K562 (cell line): ENCODE measurements at regions not wholly inside any gene's neighbourhood (a gene's known extent, or its start where the extent isn't known, plus 50 kb on each side); places are given as distances from the start of the nearest gene placed in this dataset.

Source experiments
- CTCF ChIP-seq, 3 experiments: IDR thresholded peaks in 2 of 3; conservative IDR thresholded peaks in 1 of 3; 2 replicates each; pipeline ENCODE4 v1.5.1; 2011 to 2012; ENCODE audit warnings: low read length in 3 of 3, mild to moderate bottlenecking in 3 of 3, control low read depth in 2 of 3, improper control_type of control experiment in 1 of 3, inconsistent platforms in 1 of 3, low read depth in 1 of 3, mixed read lengths in 1 of 3, moderate library complexity in 1 of 3; ENCODE audit not compliant: insufficient read depth in 2 of 3
- ELF4 ChIP-seq: fragments of 450-650 bp; formaldehyde crosslinking; IDR thresholded peaks from 2 replicates; pipeline ENCODE4 v1.4.0; 2022; ENCODE audit warnings: missing genetic modification characterization
- KAT2B ChIP-seq: IDR thresholded peaks from one replicate; pipeline ENCODE4 v1.6.1; 2012; ENCODE audit warnings: low read depth, mild to moderate bottlenecking, control low read depth, inconsistent platforms, low read length, moderate library complexity
- NFATC3 ChIP-seq: fragments of 450-650 bp; IDR thresholded peaks from 2 replicates; pipeline ENCODE4 v1.6.1; 2017; ENCODE audit warnings: mild to moderate bottlenecking
- SRF ChIP-seq, 2 experiments: fragments of 250-450, 450-650 bp in 1 of 2; sonication (Bioruptor Pico) in 1 of 2; sonication (generic) in 1 of 2; formaldehyde crosslinking; IDR thresholded peaks; 2 replicates each; pipeline versions ENCODE4 v1.5.0 to v1.5.1; 2020 to 2022; ENCODE audit warnings: mild to moderate bottlenecking in 1 of 2, missing genetic modification reagents in 1 of 2
- ZFP36 ChIP-seq: fragments of 150-350 bp; IDR thresholded peaks from 2 replicates; pipeline ENCODE4 v1.6.1; 2018; ENCODE audit warnings: low read length, low read depth; ENCODE audit not compliant: partially characterized antibody
- ZNF224 ChIP-seq: sonication (generic); formaldehyde crosslinking; IDR thresholded peaks from 2 replicates; pipeline ENCODE4 v1.8.0; 2022; ENCODE audit warnings: mild to moderate bottlenecking, missing genetic modification reagents
- ZNF24 ChIP-seq: fragments of 450-650 bp; IDR thresholded peaks from 2 replicates; pipeline ENCODE4 v1.6.1; 2016
- ZNF740 ChIP-seq, 3 experiments: fragments of 200-800 bp in 1 of 3; sonication (Bioruptor generic) in 1 of 3; sonication (generic) in 1 of 3; formaldehyde crosslinking in 1 of 3; IDR thresholded peaks; 2 replicates each; pipeline versions ENCODE4 v1.6.1 to v1.8.0; 2016 to 2022; ENCODE audit warnings: mild to moderate bottlenecking in 2 of 3, missing compliant biosample characterization in 2 of 3, missing genetic modification characterization in 2 of 3, missing genetic modification reagents in 1 of 3
- ZZZ3 ChIP-seq: fragments of 450-650 bp; IDR thresholded peaks from 2 replicates; pipeline ENCODE4 v1.6.1; 2016; ENCODE audit warnings: antibody characterized with exemption, mild to moderate bottlenecking, moderate library complexity
- TF ChIP-seq, protein P1 (sequence below): fragments of 250-450 bp; sonication (Bioruptor Pico); IDR thresholded peaks from 2 replicates; pipeline ENCODE4 v1.8.0; 2021; ENCODE audit warnings: borderline replicate concordance, mild to moderate bottlenecking, moderate library complexity; ENCODE audit not compliant: poor library complexity, severe bottlenecking
- TF ChIP-seq, protein P2 (sequence below): fragments of 450-650 bp; conservative IDR thresholded peaks from 2 replicates; pipeline ENCODE4 v1.6.1; 2016; ENCODE audit warnings: missing genetic modification characterization, low read depth, mild to moderate bottlenecking, control low read depth, missing compliant biosample characterization
- TF ChIP-seq, protein P3 (sequence below): sonication (generic); formaldehyde crosslinking; IDR thresholded peaks from 2 replicates; pipeline ENCODE4 v1.8.0; 2022; ENCODE audit warnings: mild to moderate bottlenecking, low read depth, missing genetic modification reagents

- TF ChIP-seq ZNF24: no peak
- TF ChIP-seq KAT2B: no peak
- no peak for TF ChIP-seq CTCF (IDR thresholded peaks at IDR 0.05 in 2 of 3, conservative IDR thresholded peaks at IDR 0.05 in 1 of 3; ENCODE audit: insufficient read depth in 2 of 3, low read depth in 1 of 3, low read length in 3 of 3)
- no peak for TF ChIP-seq ELF4 (CRISPR knock-in tag)
- TF ChIP-seq ZFP36: no peak
- no peak for TF ChIP-seq SRF (CRISPR knock-in tag; IDR thresholded peaks at IDR 0.05)
- no peak for TF ChIP-seq ZNF224
- TF ChIP-seq ZNF740 (CRISPR knock-in tag; IDR thresholded peaks at IDR 0.05): no peak
- TF ChIP-seq ZNF740 (tag; IDR thresholded peaks at IDR 0.05): no peak
- TF ChIP-seq NFATC3: no peak
- TF ChIP-seq, protein P1, sequence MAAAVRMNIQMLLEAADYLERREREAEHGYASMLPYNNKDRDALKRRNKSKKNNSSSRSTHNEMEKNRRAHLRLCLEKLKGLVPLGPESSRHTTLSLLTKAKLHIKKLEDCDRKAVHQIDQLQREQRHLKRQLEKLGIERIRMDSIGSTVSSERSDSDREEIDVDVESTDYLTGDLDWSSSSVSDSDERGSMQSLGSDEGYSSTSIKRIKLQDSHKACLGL: no peak
- TF ChIP-seq, protein P2, sequence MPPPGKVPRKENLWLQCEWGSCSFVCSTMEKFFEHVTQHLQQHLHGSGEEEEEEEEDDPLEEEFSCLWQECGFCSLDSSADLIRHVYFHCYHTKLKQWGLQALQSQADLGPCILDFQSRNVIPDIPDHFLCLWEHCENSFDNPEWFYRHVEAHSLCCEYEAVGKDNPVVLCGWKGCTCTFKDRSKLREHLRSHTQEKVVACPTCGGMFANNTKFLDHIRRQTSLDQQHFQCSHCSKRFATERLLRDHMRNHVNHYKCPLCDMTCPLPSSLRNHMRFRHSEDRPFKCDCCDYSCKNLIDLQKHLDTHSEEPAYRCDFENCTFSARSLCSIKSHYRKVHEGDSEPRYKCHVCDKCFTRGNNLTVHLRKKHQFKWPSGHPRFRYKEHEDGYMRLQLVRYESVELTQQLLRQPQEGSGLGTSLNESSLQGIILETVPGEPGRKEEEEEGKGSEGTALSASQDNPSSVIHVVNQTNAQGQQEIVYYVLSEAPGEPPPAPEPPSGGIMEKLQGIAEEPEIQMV: no peak
- no peak for TF ChIP-seq ZZZ3
- TF ChIP-seq, protein P3, sequence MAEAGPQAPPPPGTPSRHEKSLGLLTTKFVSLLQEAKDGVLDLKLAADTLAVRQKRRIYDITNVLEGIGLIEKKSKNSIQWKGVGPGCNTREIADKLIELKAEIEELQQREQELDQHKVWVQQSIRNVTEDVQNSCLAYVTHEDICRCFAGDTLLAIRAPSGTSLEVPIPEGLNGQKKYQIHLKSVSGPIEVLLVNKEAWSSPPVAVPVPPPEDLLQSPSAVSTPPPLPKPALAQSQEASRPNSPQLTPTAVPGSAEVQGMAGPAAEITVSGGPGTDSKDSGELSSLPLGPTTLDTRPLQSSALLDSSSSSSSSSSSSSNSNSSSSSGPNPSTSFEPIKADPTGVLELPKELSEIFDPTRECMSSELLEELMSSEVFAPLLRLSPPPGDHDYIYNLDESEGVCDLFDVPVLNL (CRISPR knock-in tag): no peak
These were observed 107.1 kb upstream of the UQCRFS1 start for GRCh38 chr19:29320086-29320485.
